Endothelial cell of umbilical vein (primary cell): ENCODE measurements at regions not wholly inside any gene's neighbourhood (a gene's known extent, or its start where the extent isn't known, plus 50 kb on each side); places are given as distances from the start of the nearest gene placed in this dataset.
"Not testable (repeated sequence)": the region's sequence is repeated elsewhere in the genome, so short reads cannot be mapped to it uniquely, and the experiment has no call there.

Experiments
- BruUV-seq: library from RNA; stranded (reverse); fragments of 400-500 nt; replicated peaks from 2 replicates; lab custom pipeline; 2021; lab: Mats Ljungman, UMichigan
- CTCF ChIA-PET: fragments of 300-600, 350-600 bp; sonication (Branson Sonifier 250); formaldehyde crosslinking; loops from one replicate; lab custom pipeline; 2021; ENCODE audit warnings: antibody characterized with exemption, inconsistent platforms; lab: Charles Lee
- POLR2A ChIA-PET: fragments of 300-600, 350-600 bp; sonication (Branson Sonifier 250); formaldehyde crosslinking; loops from one replicate; lab custom pipeline; 2021; ENCODE audit warnings: antibody characterized with exemption, inconsistent platforms; lab: Charles Lee
- DNase-seq: peaks from one replicate; pipeline ENCODE4 v3.0.0-alpha.2; 2011; ENCODE audit warnings: low read depth, low spot score
- FAIRE-seq: peaks from 2 replicates; lab custom pipeline; 2011; peaks lifted over from hg19 to GRCh38; lab: Jason Lieb, UNC
- H2AFZ ChIP-seq: 2 replicates; pipeline ENCODE4 v1.6.0; 2012; ENCODE audit warnings: low read depth, low read length, control low read depth, inconsistent platforms
- H3K27ac ChIP-seq: 2 replicates; pipeline ENCODE4 v1.5.1; 2011; ENCODE audit warnings: low read depth, mild to moderate bottlenecking, control low read depth, low read length, moderate library complexity; ENCODE audit not compliant: insufficient read depth
- H3K27me3 ChIP-seq, 2 experiments: 2 replicates each; pipeline versions ENCODE4 v1.6.0 to v1.6.1; 2011; ENCODE audit warnings: low read length in 2 of 2, mixed read lengths in 1 of 2; ENCODE audit not compliant: control insufficient read depth in 2 of 2, insufficient read depth in 2 of 2
- H3K36me3 ChIP-seq, 2 experiments: 2 replicates in 1 of 2; 3 replicates in 1 of 2; pipeline ENCODE4 v1.5.1; 2011; ENCODE audit warnings: low read length in 2 of 2, mild to moderate bottlenecking in 1 of 2, moderate library complexity in 1 of 2; ENCODE audit not compliant: control insufficient read depth in 2 of 2, insufficient read depth in 2 of 2; ENCODE audit errors: extremely low read depth in 1 of 2
- H3K4me1 ChIP-seq: 3 replicates; pipeline ENCODE4 v1.5.1; 2011; ENCODE audit warnings: mild to moderate bottlenecking, low read length; ENCODE audit not compliant: control insufficient read depth, insufficient read depth; ENCODE audit errors: extremely low read depth
- H3K4me2 ChIP-seq: 2 replicates; pipeline ENCODE4 v1.6.1; 2011; ENCODE audit warnings: low read length, control low read depth, mixed read lengths; ENCODE audit not compliant: insufficient read depth
- H3K4me3 ChIP-seq, 3 experiments: fragments of 200-600 bp in 1 of 3; sonication (generic), shearing (Covaris generic) in 1 of 3; replicated peaks in 1 of 3; 2 replicates each; pipeline ENCODE4 v1.5.1; 2011 to 2016; ENCODE audit warnings: control low read depth in 3 of 3, low read length in 3 of 3, mild to moderate bottlenecking in 2 of 3, inconsistent platforms in 1 of 3, low read depth in 1 of 3, moderate library complexity in 1 of 3; ENCODE audit not compliant: insufficient read depth in 1 of 3
- H3K79me2 ChIP-seq: 2 replicates; pipeline ENCODE4 v1.6.0; 2012; ENCODE audit warnings: low read length, inconsistent platforms; ENCODE audit not compliant: control insufficient read depth, insufficient read depth
- H3K9ac ChIP-seq: replicated peaks from 2 replicates; pipeline ENCODE3; 2011; ENCODE audit warnings: low read length, control low read depth; ENCODE audit not compliant: insufficient read depth; ENCODE audit errors: extremely low read depth
- H3K9me1 ChIP-seq: replicated peaks from 3 replicates; pipeline ENCODE4 v1.6.0; 2011; ENCODE audit warnings: mild to moderate bottlenecking, low read length; ENCODE audit not compliant: control insufficient read depth, insufficient read depth; ENCODE audit errors: extremely low read depth
- H3K9me3 ChIP-seq: replicated peaks from 2 replicates; pipeline ENCODE4 v1.5.1; 2012; ENCODE audit warnings: low read length, inconsistent platforms; ENCODE audit not compliant: control insufficient read depth, insufficient read depth
- H4K20me1 ChIP-seq: replicated peaks from 2 replicates; pipeline ENCODE3; 2011; ENCODE audit warnings: mild to moderate bottlenecking, low read length; ENCODE audit not compliant: control insufficient read depth, insufficient read depth; ENCODE audit errors: extremely low read depth
- EZH2 ChIP-seq: IDR thresholded peaks from 2 replicates; pipeline ENCODE4 v1.6.1; 2012; ENCODE audit warnings: borderline replicate concordance, low read depth, mild to moderate bottlenecking, moderate library complexity, low read length, inconsistent platforms; ENCODE audit not compliant: severe bottlenecking
- FOS ChIP-seq: IDR thresholded peaks from 2 replicates; pipeline ENCODE4 v1.6.1; 2011; ENCODE audit warnings: mild to moderate bottlenecking, low read length, moderate library complexity, borderline replicate concordance; ENCODE audit not compliant: insufficient read depth
- GATA2 ChIP-seq: IDR thresholded peaks from 2 replicates; pipeline ENCODE4 v1.7.0; 2011; ENCODE audit warnings: low read depth, mild to moderate bottlenecking, moderate library complexity, mixed read lengths, low read length; ENCODE audit not compliant: insufficient read length, insufficient read depth
- JUN ChIP-seq: IDR thresholded peaks from 2 replicates; pipeline ENCODE4 v1.6.1; 2011; ENCODE audit warnings: borderline replicate concordance, low read depth; ENCODE audit not compliant: insufficient read length, insufficient read depth
- MAX ChIP-seq: IDR thresholded peaks from 2 replicates; pipeline ENCODE4 v1.6.1; 2011; ENCODE audit not compliant: insufficient read depth, insufficient read length
- POLR2A ChIP-seq: IDR thresholded peaks from 2 replicates; pipeline ENCODE4 v1.6.1; 2012; ENCODE audit warnings: low read depth, mild to moderate bottlenecking, control low read depth, low read length
- POLR2AphosphoS5 ChIP-seq: IDR thresholded peaks from 2 replicates; pipeline ENCODE4 v1.6.1; 2012; ENCODE audit warnings: low read depth, mild to moderate bottlenecking, control low read depth, low read length, moderate library complexity; ENCODE audit not compliant: insufficient read depth
- dilution Hi-C: fragments of 300-500 bp; cut with MboI; formaldehyde crosslinking; loops from one replicate; pipeline ENCODE4 v1.15.0; 2019; ENCODE audit warnings: low sequenced_read_pairs; ENCODE audit not compliant: extremely low pct_ligation_motif_present
- intact Hi-C: fragments of 100-400 bp; cut with micrococcal nuclease; formaldehyde crosslinking; loops from one replicate; pipeline ENCODE4 v1.10.0; 2022

- H3K27me3 ChIP-seq, H3K27ac ChIP-seq, intact Hi-C loops, H3K9me3 ChIP-seq, DNase-seq, FAIRE-seq, H3K9ac ChIP-seq, POLR2A ChIA-PET, H3K9me1 ChIP-seq, H3K4me2 ChIP-seq, H4K20me1 ChIP-seq, H3K36me3 ChIP-seq, H3K79me2 ChIP-seq, CTCF ChIA-PET, H3K4me1 ChIP-seq, H2AFZ ChIP-seq, H3K4me3 ChIP-seq, dilution Hi-C loops, BruUV-seq: not testable (repeated sequence)
These were observed 103.3 kb upstream of the LYPLAL1 start for GRCh38 chr1:219070395-219070794.

DNA sequence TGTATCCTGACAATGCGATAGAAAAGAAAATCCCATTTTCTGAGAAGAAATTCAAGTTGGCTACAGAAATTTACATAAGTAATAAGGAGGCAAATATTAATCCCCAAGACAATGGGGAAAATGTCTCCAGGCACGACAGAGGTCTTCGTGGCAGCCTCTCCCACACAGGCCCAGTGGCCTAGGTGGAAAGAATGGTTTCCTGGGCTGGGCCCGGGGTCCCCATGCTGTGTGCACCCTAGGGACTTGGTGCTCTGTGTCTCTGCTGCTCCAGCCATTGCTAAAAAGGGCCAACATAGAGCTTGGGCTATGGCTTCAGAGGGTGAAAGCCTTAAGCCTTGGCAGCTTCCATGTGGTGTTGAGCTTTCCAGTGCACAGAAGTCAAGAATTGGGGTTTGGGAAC is 102.5 kb upstream of the LYPLAL1 start:
- H3K27ac ChIP-seq: no peak overlapping the region
- CTCF ChIA-PET: no interaction called here
- H3K4me1 ChIP-seq: no peaks in the 10 kb centered on the region
- FAIRE-seq: no peak
- TF ChIP-seq JUN (no peak), POLR2AphosphoS5 (no peak), EZH2 (no peak), MAX (no peak), GATA2 (no peak), POLR2A (no peak), FOS (no peak)
- H3K36me3 ChIP-seq: no peaks in the 10 kb centered on the region
- BruUV-seq: no TSS peak
- no peak overlapping the region for H3K9ac ChIP-seq
- no peaks in the 10 kb centered on the region for H3K9me1 ChIP-seq
- H3K9me3 ChIP-seq: no peaks in the 10 kb centered on the region
- no peak overlapping the region for H3K4me3 ChIP-seq
- dilution Hi-C loops (no loop called here), intact Hi-C loops (no loop called here)
- no peaks in the 10 kb centered on the region for H3K79me2 ChIP-seq
- H3K4me2 ChIP-seq: no peak overlapping the region
- POLR2A ChIA-PET: no interaction called here
- no peak overlapping the region for H2AFZ ChIP-seq
- no peak for DNase-seq
- no peaks in the 10 kb centered on the region for H4K20me1 ChIP-seq
- H3K27me3 ChIP-seq: no peaks in the 10 kb centered on the region
